Endothelial cell (in vitro differentiated cells): ENCODE measurements at regions not wholly inside any gene's neighbourhood (a gene's known extent, or its start where the extent isn't known, plus 50 kb on each side); places are given as distances from the start of the nearest gene placed in this dataset.
"Not testable (repeated sequence)": the region's sequence is repeated elsewhere in the genome, so short reads cannot be mapped to it uniquely, and the experiment has no call there.

Experiments
- DNase-seq: peaks from one replicate; pipeline ENCODE4 v3.0.0; 2021; ENCODE audit warnings: low spot score
- H3K27ac Mint-ChIP-seq: one replicate; pipeline ENCODE4 v1.8.0; 2021; ENCODE audit warnings: mixed read lengths, inconsistent platforms; ENCODE audit not compliant: unreplicated experiment
- H3K27me3 Mint-ChIP-seq: one replicate; pipeline ENCODE4 v1.8.0; 2021; ENCODE audit warnings: mild to moderate bottlenecking, moderate library complexity, mixed read lengths, inconsistent platforms; ENCODE audit not compliant: unreplicated experiment
- H3K36me3 Mint-ChIP-seq: one replicate; pipeline ENCODE4 v1.8.0; 2021; ENCODE audit warnings: mild to moderate bottlenecking, low read depth, mixed read lengths, inconsistent platforms; ENCODE audit not compliant: unreplicated experiment
- H3K4me1 Mint-ChIP-seq: one replicate; pipeline ENCODE4 v1.8.0; 2021; ENCODE audit warnings: mild to moderate bottlenecking, mixed read lengths, inconsistent platforms; ENCODE audit not compliant: unreplicated experiment
- H3K4me3 Mint-ChIP-seq: one replicate; pipeline ENCODE4 v1.8.0; 2021; ENCODE audit warnings: mild to moderate bottlenecking, mixed read lengths, inconsistent platforms; ENCODE audit not compliant: unreplicated experiment
- H3K9me3 Mint-ChIP-seq: one replicate; pipeline ENCODE4 v1.8.0; 2021; ENCODE audit warnings: mixed read lengths, inconsistent platforms; ENCODE audit not compliant: unreplicated experiment
- TF ChIP-seq, protein P1 (sequence below): fragments of 200-600 bp; sonication (generic); IDR thresholded peaks from one replicate; pipeline ENCODE4 v1.5.0; 2021; ENCODE audit warnings: antibody characterized with exemption; ENCODE audit not compliant: unreplicated experiment

DNA sequence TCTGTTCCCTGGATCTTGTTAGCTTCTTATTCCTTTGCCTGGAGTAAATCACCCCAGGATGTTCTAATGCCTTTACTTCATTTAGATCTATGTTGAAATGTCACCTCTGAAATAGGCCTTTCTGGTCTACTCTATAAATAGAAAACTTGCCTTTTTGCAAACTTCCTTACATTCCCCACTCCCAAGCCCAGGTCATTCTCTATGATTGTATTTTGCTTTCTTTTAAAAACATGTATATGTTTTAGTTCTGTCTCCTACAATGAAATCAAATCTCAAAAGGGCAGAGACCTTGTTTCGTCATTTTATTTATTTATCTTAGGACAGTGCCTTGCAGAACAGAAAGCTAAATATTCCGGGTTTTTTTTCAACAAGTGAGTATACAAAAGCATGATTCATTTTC lies 1657.7 kb upstream of the C9orf72 start:
- Mint-ChIP-seq H3K36me3 (no peaks in the 10 kb centered on the region), H3K27ac (no peak overlapping the region), H3K4me1 (no peaks in the 10 kb centered on the region), H3K4me3 (no peak overlapping the region), H3K27me3 (no peaks in the 10 kb centered on the region), H3K9me3 (no peaks in the 10 kb centered on the region)
- no peak for DNase-seq
- TF ChIP-seq, protein P1, sequence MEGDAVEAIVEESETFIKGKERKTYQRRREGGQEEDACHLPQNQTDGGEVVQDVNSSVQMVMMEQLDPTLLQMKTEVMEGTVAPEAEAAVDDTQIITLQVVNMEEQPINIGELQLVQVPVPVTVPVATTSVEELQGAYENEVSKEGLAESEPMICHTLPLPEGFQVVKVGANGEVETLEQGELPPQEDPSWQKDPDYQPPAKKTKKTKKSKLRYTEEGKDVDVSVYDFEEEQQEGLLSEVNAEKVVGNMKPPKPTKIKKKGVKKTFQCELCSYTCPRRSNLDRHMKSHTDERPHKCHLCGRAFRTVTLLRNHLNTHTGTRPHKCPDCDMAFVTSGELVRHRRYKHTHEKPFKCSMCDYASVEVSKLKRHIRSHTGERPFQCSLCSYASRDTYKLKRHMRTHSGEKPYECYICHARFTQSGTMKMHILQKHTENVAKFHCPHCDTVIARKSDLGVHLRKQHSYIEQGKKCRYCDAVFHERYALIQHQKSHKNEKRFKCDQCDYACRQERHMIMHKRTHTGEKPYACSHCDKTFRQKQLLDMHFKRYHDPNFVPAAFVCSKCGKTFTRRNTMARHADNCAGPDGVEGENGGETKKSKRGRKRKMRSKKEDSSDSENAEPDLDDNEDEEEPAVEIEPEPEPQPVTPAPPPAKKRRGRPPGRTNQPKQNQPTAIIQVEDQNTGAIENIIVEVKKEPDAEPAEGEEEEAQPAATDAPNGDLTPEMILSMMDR = no peak

GRCh38 chr9:29233193-29233592 lies 1659.9 kb upstream of the C9orf72 start:
- Mint-ChIP-seq H3K9me3 (no peaks in the 10 kb centered on the region), H3K27ac (no peak overlapping the region), H3K27me3 (no peaks in the 10 kb centered on the region), H3K36me3 (no peaks in the 10 kb centered on the region), H3K4me1 (no peaks in the 10 kb centered on the region), H3K4me3 (no peak overlapping the region)
- TF ChIP-seq, protein P1 = no peak
- DNase-seq = no peak

DNA sequence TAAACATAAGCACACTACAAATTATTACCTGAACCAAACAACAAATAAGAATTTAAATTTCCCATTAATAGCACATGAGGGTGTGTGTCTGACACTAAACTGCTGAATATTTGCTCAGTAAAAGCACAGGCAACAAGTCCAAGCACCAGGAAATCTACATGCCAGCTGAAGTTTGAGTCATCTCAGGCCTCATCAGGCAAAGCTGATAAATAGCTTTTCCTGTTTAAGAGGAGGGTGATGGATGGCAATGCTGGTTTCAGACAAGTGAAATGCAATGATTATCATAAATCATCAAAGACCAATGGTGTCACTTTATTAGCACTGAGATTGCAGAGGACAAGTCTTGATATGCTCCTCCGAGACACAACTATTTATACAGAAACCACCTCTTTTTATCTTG lies 1668.0 kb upstream of the C9orf72 start:
- no peaks in the 10 kb centered on the region for H3K36me3 Mint-ChIP-seq
- no peak overlapping the region for H3K27ac Mint-ChIP-seq
- H3K9me3 Mint-ChIP-seq = no peaks in the 10 kb centered on the region
- H3K4me1 Mint-ChIP-seq = peaks cover 7% of the 10 kb centered on the region
- TF ChIP-seq, protein P1 = no peak
- DNase-seq = no peak
- H3K4me3 Mint-ChIP-seq = no peak overlapping the region
- H3K27me3 Mint-ChIP-seq = no peaks in the 10 kb centered on the region

DNA sequence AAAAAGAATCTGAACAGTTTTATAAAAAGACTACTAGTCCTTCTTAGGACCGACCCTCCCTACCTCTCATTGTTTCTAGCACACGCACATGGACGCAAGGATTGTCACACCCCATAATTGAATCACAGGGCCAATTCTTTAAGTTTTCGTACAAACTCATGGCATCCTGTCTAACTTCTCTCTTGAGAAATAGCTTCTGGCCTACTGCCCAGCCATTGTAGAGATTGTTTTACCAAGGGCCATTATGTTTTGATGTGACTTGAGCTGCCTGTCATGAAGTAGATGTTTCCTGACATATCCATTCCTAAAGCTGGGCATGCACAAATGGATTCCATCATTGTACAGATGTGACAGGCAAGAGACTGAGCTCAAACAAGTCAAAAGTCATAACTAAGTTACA lies 1672.1 kb upstream of the C9orf72 start:
- H3K36me3 Mint-ChIP-seq = no peaks in the 10 kb centered on the region
- no peak for DNase-seq
- no peak overlapping the region for H3K27ac Mint-ChIP-seq
- no peaks in the 10 kb centered on the region for H3K27me3 Mint-ChIP-seq
- H3K4me3 Mint-ChIP-seq = no peak overlapping the region
- TF ChIP-seq, protein P1 = no peak
- H3K4me1 Mint-ChIP-seq = peaks cover 7% of the 10 kb centered on the region
- no peaks in the 10 kb centered on the region for H3K9me3 Mint-ChIP-seq

DNA sequence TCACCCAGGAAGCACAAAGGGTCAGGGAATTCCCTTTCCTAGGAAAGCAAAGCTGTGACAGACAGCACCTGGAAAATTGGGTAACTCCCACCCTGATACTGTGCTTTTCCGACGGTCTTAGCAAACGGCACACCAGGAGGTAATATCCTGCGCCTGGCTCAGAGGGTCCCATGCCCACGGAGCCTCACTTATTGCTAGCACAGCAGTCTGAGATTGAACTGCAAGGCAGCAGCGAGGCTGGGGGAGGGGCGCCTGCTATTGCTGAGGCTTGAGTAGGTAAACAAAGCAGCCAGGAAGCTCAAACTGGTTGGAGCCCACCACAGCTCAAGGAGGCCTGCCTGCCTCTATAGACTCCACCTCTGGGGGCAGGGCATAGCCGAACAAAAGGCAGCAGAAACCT lies 1697.1 kb upstream of the C9orf72 start:
- H3K36me3 Mint-ChIP-seq, H3K27ac Mint-ChIP-seq, H3K4me3 Mint-ChIP-seq, H3K4me1 Mint-ChIP-seq, H3K9me3 Mint-ChIP-seq, DNase-seq, H3K27me3 Mint-ChIP-seq: not testable (repeated sequence)

DNA sequence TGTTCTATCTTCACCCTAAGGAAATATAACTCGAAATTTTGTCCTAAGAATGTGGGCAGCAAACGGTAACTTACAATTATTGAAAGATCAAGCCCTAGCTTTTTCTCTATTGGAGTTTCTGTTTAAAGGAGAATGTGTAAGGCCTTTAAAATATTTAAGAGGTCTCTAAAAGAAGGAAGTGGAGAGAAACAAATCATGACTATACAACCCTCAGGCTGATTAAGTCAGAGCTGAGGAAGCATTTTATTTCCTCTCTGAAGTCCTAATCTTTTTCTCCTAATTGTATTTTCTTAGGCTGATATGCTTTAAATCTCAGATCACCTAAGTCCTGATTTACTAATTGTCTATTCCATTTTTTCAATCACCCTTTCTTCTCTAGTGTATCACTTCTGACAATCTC lies 1708.8 kb upstream of the C9orf72 start:
- DNase-seq = no peak
- TF ChIP-seq, protein P1 = no peak
- no peak overlapping the region for H3K27ac Mint-ChIP-seq
- no peaks in the 10 kb centered on the region for H3K27me3 Mint-ChIP-seq
- H3K4me3 Mint-ChIP-seq = no peak overlapping the region
- no peaks in the 10 kb centered on the region for H3K9me3 Mint-ChIP-seq
- H3K4me1 Mint-ChIP-seq = no peaks in the 10 kb centered on the region
- no peaks in the 10 kb centered on the region for H3K36me3 Mint-ChIP-seq
